ENCODE measurements at regions not wholly inside any gene's neighbourhood (a gene's known extent, or its start where the extent isn't known, plus 50 kb on each side); places are given as distances from the start of the nearest gene placed in this dataset.

GRCh38 chr2:14520385-14520945, 112.1 kb upstream of the LRATD1 start:
- Histone ChIP-seq H3K4me1 (replicated peaks in 1 of 2; ENCODE audit: control insufficient read depth in 2 of 2, insufficient read depth in 2 of 2, low read length in 2 of 2) (no peaks in the 10 kb centered on the region), H4K20me1 (replicated peaks; ENCODE audit: control insufficient read depth, insufficient read depth, low read length) (no peaks in the 10 kb centered on the region), H3K27ac (ENCODE audit: extremely low read depth, low read depth, low read length) (no peak overlapping the region), H3K36me3 (ENCODE audit: control insufficient read depth, insufficient read depth, low read length) (no peaks in the 10 kb centered on the region), H3K9ac (ENCODE audit: insufficient read depth in 1 of 2, low read depth in 2 of 2, low read length in 2 of 2) (no peak overlapping the region), H3K9me1 (ENCODE audit: control insufficient read depth, insufficient read depth, low read length) (no peaks in the 10 kb centered on the region), H3K4me3 (no peak overlapping the region), H3K27me3 (ENCODE audit: control insufficient read depth in 2 of 2, insufficient read depth in 2 of 2, low read length in 2 of 2) (no peaks in the 10 kb centered on the region), H2AFZ (ENCODE audit: low read depth, low read length) (no peak overlapping the region), H3K79me2 (ENCODE audit: control insufficient read depth, insufficient read depth, low read length) (no peaks in the 10 kb centered on the region), H3K9me3 (replicated peaks; ENCODE audit: control insufficient read depth, insufficient read depth, low read depth, low read length) (no peaks in the 10 kb centered on the region), H3K4me2 (ENCODE audit: insufficient read depth, low read length) (no peak overlapping the region)
- 0% methylated on average over 6 of the region's 10 CpGs for WGBS (ENCODE audit: insufficient coverage, low coverage, missing lambda C conversion rate)
- no TSS peak for BruUV-seq (replicated peaks)
- ChIA-PET CTCF (ENCODE audit: low intra/inter-chr PET ratio) (no interaction called here), POLR2A (no interaction called here)
- no peak for DNase-seq (ENCODE audit: extremely low read depth in 1 of 4, low spot score in 3 of 4)
- in situ Hi-C loops (cut with MboI) (no loop called here), intact Hi-C loops (cut with micrococcal nuclease) (no loop called here)
- no peak for ATAC-seq
- FAIRE-seq, result no peak
- TF ChIP-seq SIN3A (IDR thresholded peaks at IDR 0.05; ENCODE audit: borderline replicate concordance in 2 of 2, control insufficient read depth in 1 of 2, low read depth in 2 of 2, low read length in 2 of 2) (no peak), ELK3 (CRISPR knock-in tag; IDR thresholded peaks at IDR 0.05) (no peak), GTF2F1 (IDR thresholded peaks at IDR 0.05; ENCODE audit: low read depth, low read length) (no peak), PHF8 (IDR thresholded peaks at IDR 0.05; ENCODE audit: borderline replicate concordance, low read length) (no peak), ZNF12 (CRISPR knock-in tag; IDR thresholded peaks at IDR 0.05) (no peak), ZNF408 (CRISPR knock-in tag; IDR thresholded peaks at IDR 0.05; ENCODE audit: low read depth) (no peak), SMARCB1 (IDR thresholded peaks at IDR 0.05; ENCODE audit: insufficient read length, low read depth) (no peak), HDAC3 (IDR thresholded peaks at IDR 0.05; ENCODE audit: borderline replicate concordance, partially characterized antibody) (no peak), GTF2E2 (tag; IDR thresholded peaks at IDR 0.05) (no peak), ZNF668 (CRISPR knock-in tag; IDR thresholded peaks at IDR 0.05) (no peak), NR2C2 (CRISPR knock-in tag; IDR thresholded peaks at IDR 0.05) (no peak), NR2C2 (tag; IDR thresholded peaks at IDR 0.05) (no peak), TAL1 (IDR thresholded peaks at IDR 0.05) (no peak), TCF3 (CRISPR knock-in tag; IDR thresholded peaks at IDR 0.05) (no peak), SMARCA4 (IDR thresholded peaks at IDR 0.05) (no peak), ILF3 (IDR thresholded peaks at IDR 0.05; ENCODE audit: borderline replicate concordance) (no peak)
